Ishikawa (cell line): ENCODE measurements at regions not wholly inside any gene's neighbourhood (a gene's known extent, or its start where the extent isn't known, plus 50 kb on each side); places are given as distances from the start of the nearest gene placed in this dataset.

Experiments
- CEBPB ChIP-seq: IDR thresholded peaks from 2 replicates; pipeline ENCODE4 v1.6.1; 2012
- CREB1 ChIP-seq: IDR thresholded peaks from 2 replicates; pipeline ENCODE4 v1.6.1; 2012; ENCODE audit warnings: low read depth
- EGR1 ChIP-seq: IDR thresholded peaks from 2 replicates; pipeline ENCODE4 v1.6.1; 2012
- EP300 ChIP-seq: IDR thresholded peaks from 2 replicates; pipeline ENCODE4 v1.6.1; 2012; ENCODE audit warnings: borderline replicate concordance
- FOXM1 ChIP-seq: IDR thresholded peaks from 2 replicates; pipeline ENCODE4 v1.6.1; 2012; ENCODE audit warnings: low read depth, borderline replicate concordance
- MAX ChIP-seq: IDR thresholded peaks from 2 replicates; pipeline ENCODE4 v1.6.1; 2012
- NFIC ChIP-seq: IDR thresholded peaks from 2 replicates; pipeline ENCODE4 v1.6.1; 2012
- RAD21 ChIP-seq: IDR thresholded peaks from 2 replicates; pipeline ENCODE4 v1.6.1; 2012; ENCODE audit warnings: low read depth
- REST ChIP-seq: IDR thresholded peaks from 2 replicates; pipeline ENCODE4 v1.6.1; 2012; ENCODE audit warnings: low read depth, mild to moderate bottlenecking
- TAF1 ChIP-seq: IDR thresholded peaks from 2 replicates; pipeline ENCODE4 v1.6.1; 2012; ENCODE audit warnings: low read depth, mild to moderate bottlenecking
- TCF12 ChIP-seq: IDR thresholded peaks from 2 replicates; pipeline ENCODE4 v1.6.1; 2012; ENCODE audit warnings: low read depth
- TEAD4 ChIP-seq: IDR thresholded peaks from 2 replicates; pipeline ENCODE4 v1.6.1; 2012
- USF1 ChIP-seq: IDR thresholded peaks from 2 replicates; pipeline ENCODE4 v1.6.1; 2012
- YY1 ChIP-seq: IDR thresholded peaks from 2 replicates; pipeline ENCODE4 v1.6.1; 2012; ENCODE audit warnings: low read depth
- ZBTB7A ChIP-seq: IDR thresholded peaks from 2 replicates; pipeline ENCODE4 v1.6.1; 2012; ENCODE audit warnings: low read depth

GRCh38 chr6:1247056-1247455, 64.8 kb upstream of the FOXQ1 start:
- TF ChIP-seq FOXM1 (no peak), REST (no peak), USF1 (no peak), EP300 (no peak)

- no peak for TF ChIP-seq CREB1
- no peak for TF ChIP-seq RAD21
- no peak for TF ChIP-seq USF1
- no peak for TF ChIP-seq TEAD4
- TF ChIP-seq FOXM1 = no peak
- no peak for TF ChIP-seq TCF12
- TF ChIP-seq TAF1 = no peak
- TF ChIP-seq EGR1 = no peak
- TF ChIP-seq EP300 = no peak
- TF ChIP-seq NFIC = no peak
- TF ChIP-seq CEBPB = no peak
- TF ChIP-seq ZBTB7A = no peak
- TF ChIP-seq YY1 = no peak
- TF ChIP-seq MAX = no peak
Measured at GRCh38 chr6:1244941-1245340, 67.0 kb upstream of the FOXQ1 start.

- TF ChIP-seq CREB1 = no peak
- no peak for TF ChIP-seq EP300
- no peak for TF ChIP-seq CEBPB
- no peak for TF ChIP-seq REST
- TF ChIP-seq RAD21 = no peak
Measured at GRCh38 chr6:1244278-1244677, 67.6 kb upstream of the FOXQ1 start.

GRCh38 chr6:1242446-1242845, 69.5 kb upstream of the FOXQ1 start:
- TF ChIP-seq CREB1 = no peak
- no peak for TF ChIP-seq REST
- no peak for TF ChIP-seq TEAD4
- TF ChIP-seq EP300 = no peak
- no peak for TF ChIP-seq EGR1
- no peak for TF ChIP-seq RAD21
- TF ChIP-seq USF1 = no peak
- TF ChIP-seq NFIC = no peak
- TF ChIP-seq YY1 = no peak
- TF ChIP-seq MAX = no peak
- no peak for TF ChIP-seq TAF1
- TF ChIP-seq ZBTB7A = no peak
- no peak for TF ChIP-seq CEBPB
- TF ChIP-seq FOXM1 = no peak
- TF ChIP-seq TCF12 = no peak

GRCh38 chr6:1242021-1242420, 69.9 kb upstream of the FOXQ1 start:
- no peak for TF ChIP-seq EP300
- no peak for TF ChIP-seq EGR1
- no peak for TF ChIP-seq TAF1
- TF ChIP-seq ZBTB7A = no peak
- no peak for TF ChIP-seq MAX
- no peak for TF ChIP-seq REST
- TF ChIP-seq CEBPB = no peak
- no peak for TF ChIP-seq FOXM1
- TF ChIP-seq NFIC = no peak
- no peak for TF ChIP-seq RAD21
- no peak for TF ChIP-seq USF1
- no peak for TF ChIP-seq TEAD4
- TF ChIP-seq YY1 = no peak
- TF ChIP-seq CREB1 = no peak
- no peak for TF ChIP-seq TCF12
